ENCODE measurements at regions not wholly inside any gene's neighbourhood (a gene's known extent, or its start where the extent isn't known, plus 50 kb on each side); places are given as distances from the start of the nearest gene placed in this dataset.

- H3K36me3 ChIP-seq (ENCODE audit: control insufficient read depth in 2 of 4, insufficient read depth in 4 of 4, low read length in 3 of 4) = no peaks in the 10 kb centered on the region
- no peak overlapping the region for H3K23ac ChIP-seq (ENCODE audit: insufficient read length)
- ChIA-PET CTCF (ENCODE audit: partially characterized antibody) (interaction anchor here (1.0 kb wide), 1 partner anchor 11 kb away, joined by 4 read pairs; no protein-coding TSS in a partner anchor), POLR2A (ENCODE audit: partially characterized antibody) (no interaction called here)
- H2BK20ac ChIP-seq (ENCODE audit: low read length) = no peak overlapping the region
- H2BK120ac ChIP-seq (replicated peaks; ENCODE audit: low read depth, low read length) = no peak overlapping the region
- no peak overlapping the region for H3K4me2 ChIP-seq (ENCODE audit: insufficient read depth in 1 of 2, low read depth in 2 of 2, low read length in 2 of 2)
- no peaks in the 10 kb centered on the region for H3K79me1 ChIP-seq (ENCODE audit: low read depth, low read length)
- H3K56ac ChIP-seq (replicated peaks; ENCODE audit: insufficient read length, low read depth, low read length) = no peak overlapping the region
- no peak overlapping the region for H2AFZ ChIP-seq (ENCODE audit: low read length)
- H2AK5ac ChIP-seq (ENCODE audit: low read depth, low read length) = no peak overlapping the region
- H4K20me1 ChIP-seq (replicated peaks in 1 of 2; ENCODE audit: control insufficient read depth in 1 of 2, insufficient read depth in 2 of 2, low read length in 2 of 2) = peaks cover 0 to 2% of the 10 kb centered on the region in 2 experiments
- H3K14ac ChIP-seq (ENCODE audit: insufficient read length) = no peak overlapping the region
- H3K4ac ChIP-seq (replicated peaks; ENCODE audit: insufficient read length, low read depth, low read length) = no peak overlapping the region
- H2BK12ac ChIP-seq (ENCODE audit: low read depth, low read length) = no peak overlapping the region
- H4K5ac ChIP-seq (ENCODE audit: insufficient read length, low read depth, low read length) = no peak overlapping the region
- H3K9me3 ChIP-seq (ENCODE audit: insufficient read depth in 2 of 2, low read depth in 1 of 2, low read length in 1 of 2) = peaks cover 0 to 12% of the 10 kb centered on the region in 2 experiments; a peak in 2 of 4 replicates
- H3K27me3 ChIP-seq (replicated peaks in 1 of 4; ENCODE audit: control insufficient read depth in 3 of 4, extremely low read depth in 1 of 4, insufficient read depth in 3 of 4, low read length in 3 of 4) = peaks cover 0 to 10% (median 4%) of the 10 kb centered on the region in 4 experiments; a peak in 3 of 7 replicates
- H3K23me2 ChIP-seq (ENCODE audit: low read depth, low read length) = no peaks in the 10 kb centered on the region
- no peak overlapping the region for H2BK15ac ChIP-seq (ENCODE audit: low read length)
- FAIRE-seq (no peak), DNase-seq (ENCODE audit: low read depth in 1 of 2, low spot score in 2 of 2) (no peak)
- no peak for TF ChIP-seq ATF3 (IDR thresholded peaks at IDR 0.05; ENCODE audit: insufficient read depth, low read depth, low read length)
- TF ChIP-seq EGR1 (IDR thresholded peaks at IDR 0.05; ENCODE audit: borderline replicate concordance, low read depth, low read length) = no peak
- TF ChIP-seq JUND (IDR thresholded peaks at IDR 0.05; ENCODE audit: low read length) = no peak
- H4K8ac ChIP-seq (ENCODE audit: extremely low read depth, insufficient read depth, low read length) = no peak overlapping the region
- H3K18ac ChIP-seq (ENCODE audit: extremely low read depth, low read length) = no peak overlapping the region
- no peak overlapping the region for H3K9ac ChIP-seq (replicated peaks in 1 of 4; ENCODE audit: extremely low read depth in 1 of 4, low read depth in 3 of 4, low read length in 3 of 4)
- H4K91ac ChIP-seq (replicated peaks; ENCODE audit: insufficient read length, low read length) = no peak overlapping the region
- no peak overlapping the region for H2BK5ac ChIP-seq (ENCODE audit: low read depth, low read length)
- H3K4me3 ChIP-seq (ENCODE audit: extremely low read depth in 1 of 4, insufficient read depth in 2 of 4, low read depth in 3 of 4, low read length in 4 of 4) = no peak overlapping the region
- H3K27ac ChIP-seq (ENCODE audit: low read depth, low read length) = no peak overlapping the region
- H3K4me1 ChIP-seq (replicated peaks in 1 of 4; ENCODE audit: control insufficient read depth in 3 of 4, insufficient read depth in 4 of 4, low read length in 3 of 4) = peaks cover 2 to 11% (median 5%) of the 10 kb centered on the region in 4 experiments; a peak in 6 of 7 replicates
- WGBS, 2 experiments (ENCODE audit: extremely low coverage in 1 of 2, insufficient coverage in 1 of 2, insufficient read length in 1 of 2, insufficient replicate concordance in 2 of 2, low coverage in 1 of 2, low lambda C conversion rate in 2 of 2, missing lambda C conversion rate in 1 of 2) = 90% methylated on average over 7 of the region's 7 CpGs; no CpG with 5 or more reads in 1 of the 2 experiments
- H3K79me2 ChIP-seq (ENCODE audit: control insufficient read depth in 1 of 2, insufficient read depth in 2 of 2, low read length in 2 of 2) = no peaks in the 10 kb centered on the region
These were observed 182.7 kb downstream of the INHBB start for GRCh38 chr2:120528693-120529076.
